K562 (cell line): ENCODE measurements at regions not wholly inside any gene's neighbourhood (a gene's known extent, or its start where the extent isn't known, plus 50 kb on each side); places are given as distances from the start of the nearest gene placed in this dataset.

Experiments
- E2F4 ChIP-seq: sonication (generic); formaldehyde crosslinking; IDR thresholded peaks from 2 replicates; pipeline ENCODE4 v1.8.0; 2022; ENCODE audit warnings: mild to moderate bottlenecking, low read depth, missing genetic modification reagents
- FOXM1 ChIP-seq, 2 experiments: fragments of 450-650 bp in 1 of 2; sonication (generic) in 1 of 2; formaldehyde crosslinking in 1 of 2; IDR thresholded peaks; 2 replicates each; pipeline versions ENCODE4 v1.6.1 to v1.9.0; 2017 to 2022; ENCODE audit warnings: low read depth in 2 of 2, mild to moderate bottlenecking in 2 of 2, missing genetic modification reagents in 1 of 2, moderate library complexity in 1 of 2
- TAF15 ChIP-seq: fragments of 200-400 bp; formaldehyde crosslinking; IDR thresholded peaks from 2 replicates; pipeline ENCODE4 v1.6.1; 2017; ENCODE audit warnings: mild to moderate bottlenecking, low read depth, low read length, moderate library complexity

GRCh38 chr10:61059636-61060035 is 115.7 kb upstream of the RHOBTB1 start:
- TF ChIP-seq E2F4 (CRISPR knock-in tag) (no peak), FOXM1 (IDR thresholded peaks at IDR 0.05; ENCODE audit: low read depth) (no peak), FOXM1 (CRISPR knock-in tag; IDR thresholded peaks at IDR 0.05; ENCODE audit: low read depth) (no peak), TAF15 (no peak)
